GM12878 (cell line): ENCODE measurements at regions not wholly inside any gene's neighbourhood (a gene's known extent, or its start where the extent isn't known, plus 50 kb on each side); places are given as distances from the start of the nearest gene placed in this dataset.

Source experiments
- BRCA1 ChIP-seq: IDR thresholded peaks from 2 replicates; pipeline ENCODE4 v1.6.1; 2011; ENCODE audit warnings: low read depth, low read length, improper control_type of control experiment
- EED ChIP-seq: sonication (generic); IDR thresholded peaks from 2 replicates; pipeline ENCODE4 v1.6.1; 2016; ENCODE audit warnings: antibody characterized with exemption, low read depth
- HDAC2 ChIP-seq: fragments of 200-600 bp; sonication (generic); IDR thresholded peaks from 2 replicates; pipeline ENCODE4 v1.6.1; 2017
- IKZF2 ChIP-seq, 2 experiments: fragments of 450-650 bp; IDR thresholded peaks; 2 replicates each; pipeline ENCODE4 v1.6.1; 2017; ENCODE audit warnings: mild to moderate bottlenecking in 2 of 2, moderate library complexity in 2 of 2
- IRF5 ChIP-seq: fragments of 450-650 bp; IDR thresholded peaks from 2 replicates; pipeline ENCODE4 v1.6.1; 2017; ENCODE audit warnings: borderline replicate concordance
- KAT2A ChIP-seq: conservative IDR thresholded peaks from 2 replicates; pipeline ENCODE4 v1.6.1; 2011; ENCODE audit warnings: low read depth, low read length; ENCODE audit not compliant: control insufficient read depth
- MLLT1 ChIP-seq: fragments of 450-650 bp; IDR thresholded peaks from 2 replicates; pipeline ENCODE4 v1.6.1; 2016; ENCODE audit warnings: mild to moderate bottlenecking
- PAX5 ChIP-seq: IDR thresholded peaks from 2 replicates; pipeline ENCODE4 v1.6.1; 2011; ENCODE audit warnings: low read depth, low read length, borderline replicate concordance
- PAX8 ChIP-seq: fragments of 450-650 bp; IDR thresholded peaks from 2 replicates; pipeline ENCODE4 v1.6.1; 2017; ENCODE audit warnings: mild to moderate bottlenecking, moderate library complexity
- POU2F2 ChIP-seq: IDR thresholded peaks from 3 replicates; pipeline ENCODE4 v1.6.1; 2011; ENCODE audit warnings: low read depth, mild to moderate bottlenecking, low read length, borderline replicate concordance
- PRDM15 ChIP-seq: fragments of 450-650 bp; formaldehyde crosslinking; IDR thresholded peaks from 2 replicates; pipeline ENCODE4 v1.4.0; 2020; ENCODE audit warnings: mild to moderate bottlenecking, moderate library complexity
- RELB ChIP-seq: fragments of 450-650 bp; IDR thresholded peaks from 2 replicates; pipeline ENCODE4 v1.6.1; 2017; ENCODE audit warnings: low read depth, mild to moderate bottlenecking, moderate library complexity
- SMAD1 ChIP-seq: fragments of 450-650 bp; IDR thresholded peaks from 2 replicates; pipeline ENCODE4 v1.6.1; 2018; ENCODE audit warnings: mild to moderate bottlenecking, low read depth; ENCODE audit not compliant: partially characterized antibody
- SMAD5 ChIP-seq: IDR thresholded peaks from 2 replicates; pipeline ENCODE4 v1.6.1; 2016; ENCODE audit warnings: antibody characterized with exemption, low read depth
- SUZ12 ChIP-seq: fragments of 200-600 bp; sonication (generic); IDR thresholded peaks from one replicate; pipeline ENCODE4 v1.6.1; 2018; ENCODE audit warnings: antibody characterized with exemption, mild to moderate bottlenecking; ENCODE audit not compliant: unreplicated experiment
- TAF1 ChIP-seq: IDR thresholded peaks from 2 replicates; pipeline ENCODE4 v1.6.1; 2011; ENCODE audit warnings: mild to moderate bottlenecking, low read depth, low read length, borderline replicate concordance
- WRNIP1 ChIP-seq: IDR thresholded peaks from 2 replicates; pipeline ENCODE4 v1.6.1; 2011; ENCODE audit warnings: low read depth, low read length, improper control_type of control experiment, borderline replicate concordance
- ZBTB40 ChIP-seq: fragments of 450-650 bp; IDR thresholded peaks from 2 replicates; pipeline ENCODE4 v1.6.1; 2016; ENCODE audit warnings: mild to moderate bottlenecking, moderate library complexity, borderline replicate concordance

- TF ChIP-seq ZBTB40 (no peak), HDAC2 (no peak), SMAD1 (no peak), PAX5 (peak; percentile 98), BRCA1 (no peak), KAT2A (no peak), PRDM15 (CRISPR knock-in tag) (no peak), IRF5 (no peak), RELB (peak; percentile 84), IKZF2 (IDR thresholded peaks at IDR 0.05) (peak; percentile 22 to 60; a peak in 3 of 4 replicates), SUZ12 (no peak), WRNIP1 (no peak), TAF1 (no peak), MLLT1 (0 out of 2 replicates have a peak, but pooled peaks have one; percentile 12), POU2F2 (peak; percentile 93), PAX8 (no peak), SMAD5 (no peak), EED (0 out of 2 replicates have a peak, but pooled peaks have one; percentile 30)
These were observed 369.9 kb downstream of the LPIN1 start (continued) for GRCh38 chr2:12116228-12116750.
